GM12878 (cell line): ENCODE measurements at regions not wholly inside any gene's neighbourhood (a gene's known extent, or its start where the extent isn't known, plus 50 kb on each side); places are given as distances from the start of the nearest gene placed in this dataset.

Source experiments
- ATAC-seq: fragments of 200-7000 bp; cut with Tn5 transposase; 3 replicates; pipeline ENCODE4 v1.9.1; 2020; ENCODE audit warnings: mild to moderate bottlenecking, moderate library complexity
- BruUV-seq: library from RNA; stranded (reverse); fragments of 400-500 nt; replicated peaks from 2 replicates; lab custom pipeline; 2021; lab: Mats Ljungman, UMichigan
- CTCF ChIA-PET: fragments of 300-600 bp; sonication (Branson Sonifier 250); formaldehyde crosslinking; extraction: SDS; loops from one replicate; lab custom pipeline; 2021; ENCODE audit warnings: inconsistent platforms; lab: Yijun Ruan, JAX
- POLR2A ChIA-PET: fragments of 350-600 bp; formaldehyde crosslinking; extraction: SDS; loops from one replicate; lab custom pipeline; 2021; ENCODE audit warnings: inconsistent platforms; lab: Charles Lee
- RAD21 ChIA-PET: fragments of 300-600 bp; sonication (Branson Sonifier 250); formaldehyde crosslinking; loops from one replicate; lab custom pipeline; 2023; ENCODE audit warnings: antibody characterized with exemption; ENCODE audit not compliant: unreplicated experiment; lab: Charles Lee
- SMC1A ChIA-PET: fragments of 300-600 bp; sonication (Branson Sonifier 250); formaldehyde crosslinking; loops from one replicate; lab custom pipeline; 2023; ENCODE audit not compliant: unreplicated experiment, uncharacterized antibody; lab: Charles Lee
- DNase-seq: peaks from one replicate; pipeline ENCODE4 v3.0.0-alpha.2; 2011; ENCODE audit warnings: low read depth, low spot score
- FAIRE-seq: peaks from 3 replicates; lab custom pipeline; 2011; peaks lifted over from hg19 to GRCh38; lab: Jason Lieb, UNC
- H2AFZ ChIP-seq: 2 replicates; pipeline ENCODE4 v1.6.0; 2011; ENCODE audit warnings: low read depth, low read length, control low read depth; ENCODE audit not compliant: control insufficient read depth
- H3K27ac ChIP-seq: 2 replicates; pipeline ENCODE4 v1.5.1; 2011; ENCODE audit warnings: control low read depth; ENCODE audit not compliant: control insufficient read depth, insufficient read depth
- H3K27me3 ChIP-seq, 2 experiments: replicated peaks in 1 of 2; 2 replicates each; pipeline versions ENCODE4 v1.6.0 to v1.6.1; 2011; ENCODE audit warnings: low read length in 1 of 2; ENCODE audit not compliant: control insufficient read depth in 2 of 2, insufficient read depth in 2 of 2
- H3K36me3 ChIP-seq, 2 experiments: 2 replicates each; pipeline ENCODE4 v1.5.1; 2011; ENCODE audit warnings: low read length in 1 of 2; ENCODE audit not compliant: control insufficient read depth in 2 of 2, insufficient read depth in 2 of 2
- H3K4me1 ChIP-seq: 2 replicates; pipeline ENCODE4 v1.6.1; 2011; ENCODE audit warnings: mild to moderate bottlenecking, low read length, moderate library complexity, mixed read lengths; ENCODE audit not compliant: control insufficient read depth, insufficient read depth
- H3K4me2 ChIP-seq: 2 replicates; pipeline ENCODE4 v1.6.0; 2011; ENCODE audit warnings: control low read depth; ENCODE audit not compliant: control insufficient read depth, insufficient read depth
- H3K4me3 ChIP-seq: fragments of 200-600 bp; sonication (generic); 2 replicates; pipeline ENCODE4 v1.5.1; 2016
- H3K79me2 ChIP-seq: 2 replicates; pipeline ENCODE4 v1.6.0; 2011; ENCODE audit warnings: low read length; ENCODE audit not compliant: control insufficient read depth, insufficient read depth
- H3K9ac ChIP-seq: 2 replicates; pipeline ENCODE4 v1.8.0; 2011; ENCODE audit warnings: low read length, control low read depth, mixed read lengths; ENCODE audit not compliant: control insufficient read depth, insufficient read depth
- H3K9me3 ChIP-seq: replicated peaks from 3 replicates; pipeline ENCODE4 v1.5.1; 2011; ENCODE audit warnings: mild to moderate bottlenecking, low read length; ENCODE audit not compliant: control insufficient read depth, insufficient read depth
- H4K20me1 ChIP-seq: 2 replicates; pipeline ENCODE4 v1.6.0; 2011; ENCODE audit not compliant: control insufficient read depth, insufficient read depth
- NR2C1 ChIP-seq: fragments of 450-650 bp; IDR thresholded peaks from 2 replicates; pipeline ENCODE4 v1.6.1; 2017; ENCODE audit warnings: antibody characterized with exemption, mild to moderate bottlenecking, moderate library complexity
- in situ Hi-C: fragments of 300-500 bp; cut with MboI; formaldehyde crosslinking; loops from 9 replicates; pipeline ENCODE4 v1.14.3; 2018; ENCODE audit warnings: mixed read lengths
- intact Hi-C: fragments of 100-400 bp; cut with micrococcal nuclease; formaldehyde crosslinking; loops from one replicate; pipeline ENCODE4 v1.14.2; 2022; ENCODE audit not compliant: unreplicated experiment
- TF ChIP-seq, protein P1 (sequence below): fragments of 450-650 bp; IDR thresholded peaks from 2 replicates; pipeline ENCODE4 v1.6.1; 2017; ENCODE audit warnings: borderline replicate concordance

- TF ChIP-seq NR2C1, result no peak
Measured at GRCh38 chr6:81843302-81843701, 90.8 kb upstream of the TENT5A start (continued).

DNA sequence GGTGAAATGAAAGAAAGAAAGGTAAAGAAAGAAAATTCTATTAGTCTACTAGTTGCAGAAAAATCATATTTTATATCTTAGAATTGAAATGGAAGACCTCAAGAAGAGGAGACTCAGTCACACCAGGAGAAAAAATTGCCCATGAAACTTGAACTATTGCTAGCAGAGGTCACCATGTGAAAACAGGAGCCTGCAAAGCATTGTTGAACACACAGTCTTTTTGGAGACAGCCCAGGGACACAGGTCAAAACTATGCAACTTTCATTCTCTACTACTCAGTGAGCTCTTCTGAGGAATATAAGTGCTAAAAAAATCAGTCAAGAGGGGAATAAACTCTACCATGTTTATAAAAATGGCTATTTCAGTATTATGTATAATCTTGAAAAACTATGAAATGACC lies 89.8 kb upstream of the TENT5A start:
- intact Hi-C loops, result no loop called here

More for the DNA sequence above, 89.8 kb upstream of the TENT5A start:
- ChIA-PET CTCF (interaction anchor here (0.8 to 1.1 kb wide), 4 partner anchors 8 to 164 kb away, joined by 3 read pairs; no protein-coding TSS in a partner anchor), RAD21 (no interaction called here), POLR2A (no interaction called here), SMC1A (interaction anchor here (1.1 to 2.8 kb wide), 5 partner anchors 10 to 164 kb away, joined by 3 to 9 read pairs (median 6); no protein-coding TSS in a partner anchor)
- ATAC-seq, result no peak
- in situ Hi-C loops, result no loop called here
- no peak for DNase-seq
- no peaks in the 10 kb centered on the region for H3K4me1 ChIP-seq
- H4K20me1 ChIP-seq, result no peaks in the 10 kb centered on the region
- FAIRE-seq, result no peak
- TF ChIP-seq, protein P1, sequence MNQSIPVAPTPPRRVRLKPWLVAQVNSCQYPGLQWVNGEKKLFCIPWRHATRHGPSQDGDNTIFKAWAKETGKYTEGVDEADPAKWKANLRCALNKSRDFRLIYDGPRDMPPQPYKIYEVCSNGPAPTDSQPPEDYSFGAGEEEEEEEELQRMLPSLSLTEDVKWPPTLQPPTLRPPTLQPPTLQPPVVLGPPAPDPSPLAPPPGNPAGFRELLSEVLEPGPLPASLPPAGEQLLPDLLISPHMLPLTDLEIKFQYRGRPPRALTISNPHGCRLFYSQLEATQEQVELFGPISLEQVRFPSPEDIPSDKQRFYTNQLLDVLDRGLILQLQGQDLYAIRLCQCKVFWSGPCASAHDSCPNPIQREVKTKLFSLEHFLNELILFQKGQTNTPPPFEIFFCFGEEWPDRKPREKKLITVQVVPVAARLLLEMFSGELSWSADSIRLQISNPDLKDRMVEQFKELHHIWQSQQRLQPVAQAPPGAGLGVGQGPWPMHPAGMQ, result no peak
- BruUV-seq, result no TSS peak
- no peaks in the 10 kb centered on the region for H3K27me3 ChIP-seq
- no peaks in the 10 kb centered on the region for H3K9me3 ChIP-seq
- no peak overlapping the region for H3K4me3 ChIP-seq
- H2AFZ ChIP-seq, result no peak overlapping the region
- no peak overlapping the region for H3K9ac ChIP-seq
- no peak overlapping the region for H3K4me2 ChIP-seq
- H3K36me3 ChIP-seq, result no peaks in the 10 kb centered on the region
- H3K27ac ChIP-seq, result no peak overlapping the region
- no peaks in the 10 kb centered on the region for H3K79me2 ChIP-seq
